ENCODE measurements at regions not wholly inside any gene's neighbourhood (a gene's known extent, or its start where the extent isn't known, plus 50 kb on each side); places are given as distances from the start of the nearest gene placed in this dataset.

DNA sequence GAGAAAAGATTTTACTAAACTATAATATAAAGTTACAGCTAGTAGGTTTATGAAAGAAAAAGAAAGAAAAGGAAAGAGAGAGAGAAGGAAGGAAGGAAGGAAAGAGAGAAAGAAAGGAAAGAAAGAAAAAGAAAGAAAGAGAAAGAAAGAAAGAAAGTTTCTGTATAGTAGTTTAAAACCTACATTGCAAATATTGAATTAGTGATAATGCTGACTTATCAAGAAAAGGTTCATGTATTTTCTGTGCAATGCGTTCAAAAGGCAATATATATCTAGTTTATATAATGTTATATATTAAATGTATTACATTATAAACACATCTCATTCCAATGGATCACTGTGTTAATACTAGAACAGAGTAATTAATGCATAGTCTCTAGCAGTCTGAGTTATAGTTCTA, 648.4 kb downstream of the ZBBX start:
- no peaks in the 10 kb centered on the region for H3K27me3 Mint-ChIP-seq (ENCODE audit: unreplicated experiment)
- no peak for DNase-seq (ENCODE audit: extremely low spot score, unreplicated experiment)
- H3K4me1 Mint-ChIP-seq (ENCODE audit: unreplicated experiment), result no peaks in the 10 kb centered on the region
- H3K27ac Mint-ChIP-seq (ENCODE audit: unreplicated experiment), result no peak overlapping the region
- H3K4me3 Mint-ChIP-seq (ENCODE audit: unreplicated experiment), result no peak overlapping the region
- TF ChIP-seq, protein P1, sequence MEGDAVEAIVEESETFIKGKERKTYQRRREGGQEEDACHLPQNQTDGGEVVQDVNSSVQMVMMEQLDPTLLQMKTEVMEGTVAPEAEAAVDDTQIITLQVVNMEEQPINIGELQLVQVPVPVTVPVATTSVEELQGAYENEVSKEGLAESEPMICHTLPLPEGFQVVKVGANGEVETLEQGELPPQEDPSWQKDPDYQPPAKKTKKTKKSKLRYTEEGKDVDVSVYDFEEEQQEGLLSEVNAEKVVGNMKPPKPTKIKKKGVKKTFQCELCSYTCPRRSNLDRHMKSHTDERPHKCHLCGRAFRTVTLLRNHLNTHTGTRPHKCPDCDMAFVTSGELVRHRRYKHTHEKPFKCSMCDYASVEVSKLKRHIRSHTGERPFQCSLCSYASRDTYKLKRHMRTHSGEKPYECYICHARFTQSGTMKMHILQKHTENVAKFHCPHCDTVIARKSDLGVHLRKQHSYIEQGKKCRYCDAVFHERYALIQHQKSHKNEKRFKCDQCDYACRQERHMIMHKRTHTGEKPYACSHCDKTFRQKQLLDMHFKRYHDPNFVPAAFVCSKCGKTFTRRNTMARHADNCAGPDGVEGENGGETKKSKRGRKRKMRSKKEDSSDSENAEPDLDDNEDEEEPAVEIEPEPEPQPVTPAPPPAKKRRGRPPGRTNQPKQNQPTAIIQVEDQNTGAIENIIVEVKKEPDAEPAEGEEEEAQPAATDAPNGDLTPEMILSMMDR (IDR thresholded peaks at IDR 0.05), result no peak
- H3K36me3 Mint-ChIP-seq (ENCODE audit: unreplicated experiment), result no peaks in the 10 kb centered on the region
- peaks cover 2% of the 10 kb centered on the region for H3K9me3 Mint-ChIP-seq (ENCODE audit: unreplicated experiment)

DNA sequence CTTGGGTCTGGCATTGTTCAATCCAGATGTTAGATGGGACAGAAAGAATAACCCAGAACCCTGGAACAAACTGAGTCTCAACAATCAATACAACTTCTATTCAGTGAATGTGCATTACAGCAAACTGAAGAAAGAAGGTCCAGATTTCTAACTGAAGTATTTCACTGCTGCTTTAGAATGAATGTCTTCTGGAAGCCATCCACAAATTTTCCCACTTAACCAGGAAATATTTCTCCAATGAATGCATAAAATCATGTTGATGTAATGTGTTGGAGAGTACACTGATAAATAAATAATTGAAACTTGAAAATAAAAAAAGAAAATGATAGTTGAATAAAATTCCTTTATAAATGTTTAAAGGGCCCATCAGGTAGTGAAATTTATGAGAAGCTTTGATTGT, 658.6 kb downstream of the ZBBX start:
- TF ChIP-seq, protein P1 (IDR thresholded peaks at IDR 0.05), result no peak
- Mint-ChIP-seq H3K4me3 (ENCODE audit: unreplicated experiment) (no peak overlapping the region), H3K36me3 (ENCODE audit: unreplicated experiment) (no peaks in the 10 kb centered on the region), H3K27ac (ENCODE audit: unreplicated experiment) (no peak overlapping the region), H3K27me3 (ENCODE audit: unreplicated experiment) (no peaks in the 10 kb centered on the region), H3K4me1 (ENCODE audit: unreplicated experiment) (no peaks in the 10 kb centered on the region), H3K9me3 (ENCODE audit: unreplicated experiment) (peaks cover 16% of the 10 kb centered on the region)
- no peak for DNase-seq (ENCODE audit: extremely low spot score, unreplicated experiment)

DNA sequence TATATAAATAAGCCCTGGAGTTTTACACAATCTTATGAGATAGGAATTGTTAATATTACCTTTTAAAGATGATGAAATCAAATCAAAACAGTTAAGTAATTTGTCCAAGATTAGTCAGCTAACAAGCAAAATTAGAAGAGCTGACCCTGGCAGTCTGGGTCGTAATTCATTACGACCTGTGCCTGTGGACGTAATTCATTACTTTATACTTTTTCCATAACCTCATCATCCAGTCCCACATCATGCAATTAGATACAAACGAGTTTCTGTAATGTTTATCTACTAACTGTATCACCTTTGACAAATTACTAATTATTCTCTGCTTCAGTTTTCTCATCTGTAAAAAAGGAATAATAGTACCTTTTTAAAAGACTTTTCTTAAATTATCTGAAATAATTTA, 665.9 kb downstream of the ZBBX start:
- H3K4me3 Mint-ChIP-seq (ENCODE audit: unreplicated experiment), result no peak overlapping the region
- no peaks in the 10 kb centered on the region for H3K27me3 Mint-ChIP-seq (ENCODE audit: unreplicated experiment)
- H3K9me3 Mint-ChIP-seq (ENCODE audit: unreplicated experiment), result no peaks in the 10 kb centered on the region
- no peaks in the 10 kb centered on the region for H3K36me3 Mint-ChIP-seq (ENCODE audit: unreplicated experiment)
- no peak for DNase-seq (ENCODE audit: extremely low spot score, unreplicated experiment)
- no peak overlapping the region for H3K27ac Mint-ChIP-seq (ENCODE audit: unreplicated experiment)
- no peaks in the 10 kb centered on the region for H3K4me1 Mint-ChIP-seq (ENCODE audit: unreplicated experiment)
- TF ChIP-seq, protein P1 (IDR thresholded peaks at IDR 0.05), result no peak

DNA sequence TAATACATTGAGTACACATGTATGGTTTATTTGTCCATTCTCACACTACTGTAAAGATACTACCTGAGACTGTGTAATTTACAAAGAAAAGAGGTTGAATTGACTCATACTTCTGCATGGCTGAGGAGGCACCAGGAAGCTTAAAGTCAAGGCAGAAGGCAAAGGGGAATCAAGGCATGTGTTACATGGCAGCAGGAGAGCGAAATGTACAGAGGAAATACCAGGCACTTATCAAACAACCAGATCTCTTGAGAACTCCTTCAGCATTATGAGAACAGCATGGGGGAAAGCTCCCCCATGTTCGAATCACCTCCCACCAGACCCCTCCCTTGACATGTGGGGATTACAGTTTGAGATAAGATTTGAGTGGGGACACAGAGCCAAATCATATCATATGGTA, 666.3 kb downstream of the ZBBX start:
- H3K4me1 Mint-ChIP-seq (ENCODE audit: unreplicated experiment), result no peaks in the 10 kb centered on the region
- TF ChIP-seq, protein P1 (IDR thresholded peaks at IDR 0.05), result no peak
- H3K4me3 Mint-ChIP-seq (ENCODE audit: unreplicated experiment), result no peak overlapping the region
- H3K36me3 Mint-ChIP-seq (ENCODE audit: unreplicated experiment), result no peaks in the 10 kb centered on the region
- no peaks in the 10 kb centered on the region for H3K27me3 Mint-ChIP-seq (ENCODE audit: unreplicated experiment)
- H3K9me3 Mint-ChIP-seq (ENCODE audit: unreplicated experiment), result no peaks in the 10 kb centered on the region
- DNase-seq (ENCODE audit: extremely low spot score, unreplicated experiment), result no peak
- H3K27ac Mint-ChIP-seq (ENCODE audit: unreplicated experiment), result no peak overlapping the region

DNA sequence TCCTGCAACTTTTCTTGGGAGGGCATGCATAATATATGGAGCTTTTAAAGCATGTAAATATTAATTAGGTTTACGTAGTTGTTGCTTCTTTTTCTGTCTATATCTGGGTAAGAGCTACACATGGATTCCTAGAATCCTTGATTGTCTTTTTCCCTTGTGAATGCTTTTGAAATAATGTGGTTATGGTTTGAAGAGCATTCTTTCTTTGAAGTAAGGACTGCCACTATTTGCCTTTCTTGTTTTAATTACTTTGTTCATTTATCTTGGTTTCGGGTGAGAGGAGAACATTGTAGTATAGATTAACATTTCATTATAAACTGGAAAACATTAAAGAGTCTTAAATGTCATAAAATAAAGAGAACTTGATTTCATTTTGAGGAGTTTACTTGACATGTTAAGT, 674.0 kb downstream of the ZBBX start:
- Mint-ChIP-seq H3K36me3 (ENCODE audit: unreplicated experiment) (no peaks in the 10 kb centered on the region), H3K27me3 (ENCODE audit: unreplicated experiment) (no peaks in the 10 kb centered on the region), H3K4me1 (ENCODE audit: unreplicated experiment) (no peaks in the 10 kb centered on the region), H3K9me3 (ENCODE audit: unreplicated experiment) (peaks cover 1% of the 10 kb centered on the region), H3K4me3 (ENCODE audit: unreplicated experiment) (no peak overlapping the region), H3K27ac (ENCODE audit: unreplicated experiment) (no peak overlapping the region)
- no peak for DNase-seq (ENCODE audit: extremely low spot score, unreplicated experiment)
- TF ChIP-seq, protein P1 (IDR thresholded peaks at IDR 0.05), result no peak

All from osteocyte (in vitro differentiated cells).